IPS DF 6.9 (cell line): ENCODE measurements at regions not wholly inside any gene's neighbourhood (a gene's known extent, or its start where the extent isn't known, plus 50 kb on each side); places are given as distances from the start of the nearest gene placed in this dataset.

ENCODE experiments used
- DNase-seq: peaks from one replicate; pipeline ENCODE4 v3.0.0-alpha.2; 2013; ENCODE audit warnings: low read depth, low spot score
- H3K27ac ChIP-seq: one replicate; pipeline ENCODE4 v1.5.1; 2013; ENCODE audit warnings: low read length, control low read depth
- H3K27me3 ChIP-seq: 2 replicates; pipeline ENCODE4 v1.6.1; 2013; ENCODE audit warnings: mild to moderate bottlenecking, low read length; ENCODE audit not compliant: control insufficient read depth, insufficient read depth
- H3K36me3 ChIP-seq: 2 replicates; pipeline ENCODE4 v1.6.1; 2013; ENCODE audit warnings: low read length; ENCODE audit not compliant: control insufficient read depth, insufficient read depth
- H3K4me1 ChIP-seq: 2 replicates; pipeline ENCODE4 v1.6.1; 2013; ENCODE audit warnings: low read length; ENCODE audit not compliant: control insufficient read depth, insufficient read depth
- H3K4me3 ChIP-seq: 2 replicates; pipeline ENCODE4 v1.5.1; 2013; ENCODE audit warnings: mild to moderate bottlenecking, low read length
- H3K9me3 ChIP-seq: 2 replicates; pipeline ENCODE4 v1.6.1; 2013; ENCODE audit warnings: low read length, inconsistent platforms; ENCODE audit not compliant: control insufficient read depth, insufficient read depth
- WGBS: extraction: QIAGEN DNeasy Blood & Tissue Kit; methylation state at CpG from one replicate; pipeline ENCODE4 v1.1.7; 2013; ENCODE audit warnings: mixed read lengths, missing lambda C conversion rate; ENCODE audit not compliant: insufficient read length, insufficient coverage; 5-methylcytosine and 5-hydroxymethylcytosine counted together

DNA sequence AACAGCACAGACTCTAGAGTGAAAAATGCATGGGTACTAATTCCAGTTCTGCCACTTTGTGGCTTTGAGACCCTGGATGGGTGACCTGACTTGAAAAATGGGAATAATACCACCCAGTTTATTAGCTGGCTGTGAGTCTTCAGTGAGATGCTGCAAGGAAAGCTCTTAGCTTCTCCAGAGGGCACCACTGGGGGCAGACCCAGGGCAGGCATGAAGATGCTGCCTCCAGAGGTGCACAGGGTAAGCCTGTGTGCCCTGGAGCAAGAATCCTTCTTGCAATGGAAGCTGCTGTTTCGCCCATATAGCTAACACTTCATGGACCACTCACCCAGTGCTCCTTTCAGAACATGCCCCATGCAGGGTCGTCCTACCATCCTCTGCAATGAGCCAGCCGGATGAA is 75.7 kb downstream of the C5orf15 start:
- H3K36me3 ChIP-seq, result no peaks in the 10 kb centered on the region
- H3K9me3 ChIP-seq, result no peaks in the 10 kb centered on the region
- no CpG with 5 or more reads among the region's 3 CpGs for WGBS
- H3K27ac ChIP-seq, result no peak overlapping the region
- no peaks in the 10 kb centered on the region for H3K4me1 ChIP-seq
- no peak for DNase-seq
- no peak overlapping the region for H3K4me3 ChIP-seq
- H3K27me3 ChIP-seq, result no peaks in the 10 kb centered on the region

DNA sequence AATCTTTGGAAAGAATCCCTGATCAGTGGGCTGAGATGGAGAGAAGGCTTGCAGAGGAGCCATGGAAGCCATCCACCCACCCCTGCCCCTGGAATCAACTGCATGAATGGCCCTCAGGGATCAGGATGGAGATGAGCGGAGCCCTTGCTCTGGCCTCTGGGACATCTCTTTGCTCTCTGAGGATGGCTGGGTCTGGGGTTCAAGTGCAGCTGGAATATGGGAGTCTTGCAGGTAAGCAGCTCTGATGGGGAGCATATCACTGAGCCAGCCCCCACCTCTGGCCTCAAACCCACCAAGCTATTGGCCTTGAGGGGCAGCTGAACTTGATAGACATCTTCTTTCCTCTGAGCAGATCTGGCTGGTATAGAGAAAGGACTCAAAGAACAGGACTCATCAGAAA is 76.1 kb downstream of the C5orf15 start:
- no peaks in the 10 kb centered on the region for H3K9me3 ChIP-seq
- H3K4me1 ChIP-seq, result no peaks in the 10 kb centered on the region
- H3K27me3 ChIP-seq, result no peaks in the 10 kb centered on the region
- no peak for DNase-seq
- H3K4me3 ChIP-seq, result no peak overlapping the region
- no peak overlapping the region for H3K27ac ChIP-seq
- no CpG with 5 or more reads among the region's 1 CpG for WGBS
- no peaks in the 10 kb centered on the region for H3K36me3 ChIP-seq

DNA sequence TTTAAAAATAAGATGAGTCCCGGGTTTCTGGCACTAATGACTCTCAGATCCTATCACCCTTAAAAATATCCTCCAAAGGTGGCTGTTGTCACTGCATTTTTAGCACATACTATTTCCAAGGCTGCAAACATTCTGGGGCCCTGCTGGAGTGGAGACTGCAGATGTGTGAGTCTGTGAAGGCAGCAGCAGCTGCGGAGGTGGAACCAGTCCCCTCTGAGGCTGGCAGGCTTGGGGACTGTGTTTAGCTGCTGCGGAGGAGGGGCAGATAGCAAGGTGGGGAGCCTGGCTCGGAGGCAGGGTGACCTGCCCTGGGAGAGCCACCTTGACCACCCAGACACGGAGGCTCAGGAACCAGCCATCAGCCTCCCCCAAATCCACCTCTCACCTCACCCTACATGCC is 77.0 kb downstream of the C5orf15 start:
- Histone ChIP-seq H3K4me1 (no peaks in the 10 kb centered on the region), H3K27me3 (no peaks in the 10 kb centered on the region), H3K36me3 (no peaks in the 10 kb centered on the region), H3K27ac (no peak overlapping the region), H3K9me3 (no peaks in the 10 kb centered on the region), H3K4me3 (no peak overlapping the region)
- no CpG with 5 or more reads among the region's 5 CpGs for WGBS
- no peak for DNase-seq

DNA sequence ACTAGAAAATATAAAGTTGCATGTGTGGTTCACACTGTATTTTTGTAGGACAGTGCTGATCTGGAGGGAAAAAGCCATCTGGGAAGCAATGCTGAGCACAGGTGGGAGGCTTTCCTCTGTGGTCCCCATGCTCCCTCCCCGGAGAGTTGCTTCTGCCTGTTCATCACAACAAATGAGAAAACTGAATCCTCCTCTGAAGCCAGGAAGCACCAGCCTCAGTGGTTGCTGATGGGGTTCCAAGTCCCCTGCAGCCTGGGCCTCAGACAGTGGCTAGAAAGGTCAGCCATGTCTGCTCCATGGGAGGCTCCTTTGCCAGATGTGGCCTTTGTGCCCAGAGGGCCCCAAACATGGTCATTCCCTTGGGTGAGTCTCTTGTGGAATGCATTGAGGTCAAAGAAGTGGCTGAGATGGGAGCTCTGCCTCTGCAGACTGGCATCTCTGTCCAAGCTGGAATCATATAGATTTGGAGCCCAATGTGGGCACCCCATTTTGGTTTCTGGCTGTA is 77.6 kb downstream of the C5orf15 start:
- H3K9me3 ChIP-seq, result no peaks in the 10 kb centered on the region
- no peak for DNase-seq

DNA sequence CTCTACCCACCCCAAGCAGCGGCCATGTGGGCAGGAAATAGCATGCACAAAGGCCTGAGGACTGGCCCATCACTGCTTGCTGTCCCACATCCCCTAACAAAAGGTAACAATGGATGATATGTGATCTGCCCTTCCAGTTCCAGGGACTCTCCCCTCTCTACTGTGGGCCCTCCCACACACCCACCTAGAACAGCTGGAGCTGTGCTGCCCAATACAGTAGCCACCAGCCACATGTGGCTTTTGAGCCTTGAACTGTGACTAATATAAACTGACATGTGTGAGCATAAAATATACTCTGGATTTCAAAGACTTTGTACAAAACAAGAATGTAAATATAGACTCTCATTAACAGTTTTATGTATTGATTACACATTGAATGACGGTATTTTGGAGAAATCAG is 78.1 kb downstream of the C5orf15 start:
- no peak for DNase-seq
- Histone ChIP-seq H3K27me3 (no peaks in the 10 kb centered on the region), H3K4me3 (no peak overlapping the region), H3K4me1 (no peaks in the 10 kb centered on the region), H3K27ac (no peak overlapping the region), H3K36me3 (no peaks in the 10 kb centered on the region), H3K9me3 (no peaks in the 10 kb centered on the region)
- WGBS, result no CpG with 5 or more reads among the region's 2 CpGs

More for the DNA sequence above, 77.6 kb downstream of the C5orf15 start:
- Histone ChIP-seq H3K36me3 (no peaks in the 10 kb centered on the region), H3K27ac (no peak overlapping the region), H3K4me1 (no peaks in the 10 kb centered on the region), H3K4me3 (no peak overlapping the region), H3K27me3 (no peaks in the 10 kb centered on the region)
- WGBS, result no CpG with 5 or more reads among the region's 1 CpG

DNA sequence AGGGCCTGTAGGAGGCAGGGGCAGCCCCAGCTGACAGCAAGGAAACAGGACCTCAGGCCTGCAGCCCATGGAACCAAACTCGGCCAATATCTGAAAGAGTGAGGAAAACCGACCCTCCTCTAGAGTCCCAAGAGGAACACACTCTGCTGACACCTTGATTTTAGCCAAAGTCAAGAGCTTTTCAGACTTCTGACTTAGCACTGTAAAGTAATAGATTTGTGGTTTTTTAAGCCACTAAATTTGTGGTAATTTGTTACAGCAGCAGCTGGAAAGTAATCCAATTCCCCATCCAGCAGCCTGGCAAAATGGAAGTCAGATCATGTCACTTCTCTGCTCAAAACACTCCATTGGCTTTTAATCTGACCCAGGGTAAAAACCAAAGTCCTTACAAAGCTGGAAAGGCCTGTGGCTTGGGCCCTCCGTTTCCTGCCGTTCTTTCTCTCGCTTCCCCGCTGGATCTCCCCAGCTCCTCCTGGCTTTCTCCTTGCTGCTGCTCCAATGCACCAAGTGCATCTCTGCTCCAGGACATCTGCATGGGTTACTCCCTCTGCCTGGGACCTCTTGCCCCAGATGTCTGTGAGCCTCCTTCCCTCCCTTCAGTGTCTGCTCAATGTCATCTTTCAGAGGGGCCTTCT is 79.0 kb downstream of the C5orf15 start:
- Histone ChIP-seq H3K4me3 (no peak overlapping the region), H3K27me3 (no peaks in the 10 kb centered on the region), H3K9me3 (no peaks in the 10 kb centered on the region), H3K4me1 (no peaks in the 10 kb centered on the region), H3K27ac (no peak overlapping the region), H3K36me3 (no peaks in the 10 kb centered on the region)
- no peak for DNase-seq
- no CpG with 5 or more reads among the region's 6 CpGs for WGBS

DNA sequence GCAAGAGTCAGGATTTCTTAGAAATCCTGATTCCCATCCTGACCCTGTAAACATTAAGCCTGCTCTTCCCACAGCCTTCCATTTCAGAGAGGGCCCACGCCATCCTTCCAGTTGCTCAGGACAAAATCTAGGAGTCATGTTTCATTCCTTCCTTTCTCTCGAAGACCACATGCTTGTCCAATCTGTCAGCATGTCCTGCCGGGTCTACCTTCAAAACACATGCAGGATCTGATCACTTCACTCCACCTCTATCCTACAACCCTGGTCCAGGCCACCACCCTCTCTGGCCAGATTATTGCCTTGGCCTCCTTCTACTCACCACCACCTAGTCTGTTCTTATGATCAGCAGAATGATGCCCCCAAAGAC is 79.8 kb downstream of the C5orf15 start:
- Histone ChIP-seq H3K4me1 (no peaks in the 10 kb centered on the region), H3K9me3 (no peaks in the 10 kb centered on the region), H3K36me3 (no peaks in the 10 kb centered on the region), H3K4me3 (no peak overlapping the region), H3K27me3 (no peaks in the 10 kb centered on the region), H3K27ac (no peak overlapping the region)
- no peak for DNase-seq
- no CpG with 5 or more reads among the region's 3 CpGs for WGBS

DNA sequence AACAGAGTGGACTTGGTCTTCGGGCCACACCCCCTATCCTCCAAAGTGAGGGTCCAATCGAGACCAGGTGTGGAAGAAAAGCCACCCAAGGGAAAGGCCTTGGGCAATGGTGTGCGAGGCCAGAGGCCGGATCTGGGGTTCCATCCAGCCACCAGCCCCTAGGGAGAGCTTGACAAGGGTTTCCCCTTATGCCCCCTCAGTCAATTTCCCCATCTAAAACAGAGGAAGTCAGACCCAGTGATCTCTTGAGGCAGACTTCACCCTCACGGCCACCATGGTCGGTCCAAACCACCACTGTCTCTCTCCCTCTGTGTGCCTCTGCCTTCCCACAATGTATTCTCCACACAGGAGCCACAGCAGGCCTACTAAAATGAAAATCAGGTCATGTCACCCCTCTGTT is 82.9 kb downstream of the C5orf15 start:
- H3K27ac ChIP-seq, result no peak overlapping the region

DNA sequence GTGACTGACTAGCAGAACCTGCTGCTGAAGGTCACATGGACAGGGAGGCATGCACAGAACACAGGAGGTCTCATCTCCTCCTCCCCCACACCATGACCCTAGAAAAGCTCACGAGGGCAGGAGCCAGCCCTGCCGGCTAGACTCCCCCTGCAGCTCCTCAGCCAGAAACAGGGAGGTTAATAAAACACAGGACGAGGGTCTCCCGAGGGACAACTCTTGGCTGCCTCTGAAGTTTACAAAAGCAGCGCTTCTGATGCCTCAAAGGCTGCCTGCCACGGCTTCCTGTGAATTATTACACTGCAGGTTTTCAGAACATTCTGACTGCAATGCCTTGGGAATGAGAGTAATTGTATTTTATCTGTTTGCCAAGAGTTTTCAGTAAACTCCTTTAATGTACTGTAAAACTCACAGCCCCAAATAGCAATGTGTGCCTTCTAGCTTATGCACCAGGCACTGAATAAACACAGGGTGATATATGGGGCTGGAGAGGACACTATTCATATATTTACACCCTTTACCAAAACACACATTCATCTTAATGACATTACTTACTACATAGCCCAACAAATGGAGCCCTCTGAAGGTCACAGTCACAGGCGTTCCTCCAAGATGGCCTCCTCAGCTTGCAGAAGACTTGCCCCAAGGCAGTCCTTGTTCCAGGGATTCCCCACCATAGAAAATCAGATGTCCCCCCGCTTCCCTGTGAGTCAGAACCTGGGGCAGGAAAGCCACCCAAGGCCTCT is 83.7 kb downstream of the C5orf15 start:
- Histone ChIP-seq H3K36me3 (no peaks in the 10 kb centered on the region), H3K4me1 (peaks cover 2% of the 10 kb centered on the region; the same call in 1 of the 2 replicates), H3K27me3 (no peaks in the 10 kb centered on the region), H3K9me3 (no peaks in the 10 kb centered on the region), H3K27ac (no peak overlapping the region), H3K4me3 (no peak overlapping the region)
- DNase-seq, result no peak
- WGBS, result no CpG with 5 or more reads among the region's 8 CpGs

More for the DNA sequence above, 82.9 kb downstream of the C5orf15 start:
- no peaks in the 10 kb centered on the region for H3K36me3 ChIP-seq
- H3K27me3 ChIP-seq, result no peaks in the 10 kb centered on the region
- whole genome bisulfite sequencing, result no CpG with 5 or more reads among the region's 6 CpGs
- no peak overlapping the region for H3K4me3 ChIP-seq
- no peaks in the 10 kb centered on the region for H3K9me3 ChIP-seq
- no peak for DNase-seq
- peaks cover 2% of the 10 kb centered on the region; the same call in 1 of the 2 replicates for H3K4me1 ChIP-seq

DNA sequence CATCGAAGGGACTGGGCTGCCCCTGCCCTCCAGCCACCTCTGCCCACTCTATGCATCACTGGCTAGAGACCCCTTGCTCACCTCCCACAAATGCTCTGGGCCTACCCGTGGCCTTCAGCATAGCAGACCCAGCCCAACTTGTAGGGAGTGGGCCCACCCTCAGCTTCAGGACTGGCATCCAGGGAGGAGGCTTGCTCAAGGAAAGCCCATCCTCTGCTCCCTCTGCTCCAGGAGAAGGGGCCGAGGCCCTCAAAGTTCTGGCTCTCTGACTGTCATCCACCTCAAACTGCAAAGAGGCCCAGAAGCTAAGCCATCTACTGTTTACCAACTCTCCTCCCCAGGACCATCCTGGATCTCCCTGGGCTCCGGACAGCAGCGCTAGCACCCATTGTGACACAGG is 84.5 kb downstream of the C5orf15 start:
- WGBS, result no CpG with 5 or more reads among the region's 5 CpGs
- H3K27me3 ChIP-seq, result no peaks in the 10 kb centered on the region
- no peak overlapping the region for H3K4me3 ChIP-seq
- peaks cover 2% of the 10 kb centered on the region; the same call in 1 of the 2 replicates for H3K4me1 ChIP-seq
- no peaks in the 10 kb centered on the region for H3K36me3 ChIP-seq
- no peak for DNase-seq
- no peaks in the 10 kb centered on the region for H3K9me3 ChIP-seq
- no peak overlapping the region for H3K27ac ChIP-seq
